ENCODE measurements at regions not wholly inside any gene's neighbourhood (a gene's known extent, or its start where the extent isn't known, plus 50 kb on each side); places are given as distances from the start of the nearest gene placed in this dataset.
"Not testable (repeated sequence)": the region's sequence is repeated elsewhere in the genome, so short reads cannot be mapped to it uniquely, and the experiment has no call there.

DNA sequence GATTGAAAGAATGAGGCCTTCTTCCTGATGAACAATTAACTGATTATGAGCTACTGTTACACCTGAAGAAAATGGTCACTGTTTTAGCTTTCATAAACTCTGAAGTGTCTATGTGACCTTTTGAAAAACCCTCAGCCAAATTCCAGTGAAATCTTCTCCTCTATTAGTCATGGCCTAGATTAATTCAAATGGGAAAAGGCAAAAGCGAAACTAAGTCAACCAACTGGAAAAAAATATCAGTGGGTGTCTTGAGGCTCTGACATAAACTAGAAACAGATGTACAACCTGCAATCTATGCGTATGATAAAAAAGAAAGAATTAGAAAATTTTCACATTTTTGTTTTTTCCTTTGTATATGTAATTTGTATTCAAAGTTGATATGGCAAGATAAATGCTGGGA is 169.4 kb upstream of the BANK1 start:
- H3K9me3 ChIP-seq = no peaks in the 10 kb centered on the region
- DNase-seq = no peak
- no peak overlapping the region for H3K4me3 ChIP-seq
- no peaks in the 10 kb centered on the region for H3K27me3 ChIP-seq
- no peaks in the 10 kb centered on the region for H3K36me3 ChIP-seq
- H3K27ac ChIP-seq = no peak overlapping the region
- no peak for TF ChIP-seq POLR2A (IDR thresholded peaks at IDR 0.05)
- TF ChIP-seq, protein P1, sequence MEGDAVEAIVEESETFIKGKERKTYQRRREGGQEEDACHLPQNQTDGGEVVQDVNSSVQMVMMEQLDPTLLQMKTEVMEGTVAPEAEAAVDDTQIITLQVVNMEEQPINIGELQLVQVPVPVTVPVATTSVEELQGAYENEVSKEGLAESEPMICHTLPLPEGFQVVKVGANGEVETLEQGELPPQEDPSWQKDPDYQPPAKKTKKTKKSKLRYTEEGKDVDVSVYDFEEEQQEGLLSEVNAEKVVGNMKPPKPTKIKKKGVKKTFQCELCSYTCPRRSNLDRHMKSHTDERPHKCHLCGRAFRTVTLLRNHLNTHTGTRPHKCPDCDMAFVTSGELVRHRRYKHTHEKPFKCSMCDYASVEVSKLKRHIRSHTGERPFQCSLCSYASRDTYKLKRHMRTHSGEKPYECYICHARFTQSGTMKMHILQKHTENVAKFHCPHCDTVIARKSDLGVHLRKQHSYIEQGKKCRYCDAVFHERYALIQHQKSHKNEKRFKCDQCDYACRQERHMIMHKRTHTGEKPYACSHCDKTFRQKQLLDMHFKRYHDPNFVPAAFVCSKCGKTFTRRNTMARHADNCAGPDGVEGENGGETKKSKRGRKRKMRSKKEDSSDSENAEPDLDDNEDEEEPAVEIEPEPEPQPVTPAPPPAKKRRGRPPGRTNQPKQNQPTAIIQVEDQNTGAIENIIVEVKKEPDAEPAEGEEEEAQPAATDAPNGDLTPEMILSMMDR (IDR thresholded peaks at IDR 0.05) = no peak
- H3K4me1 ChIP-seq = no peaks in the 10 kb centered on the region
- intact Hi-C loops (cut with DNase I; ENCODE audit: low total_unique reads) = no loop called here

DNA sequence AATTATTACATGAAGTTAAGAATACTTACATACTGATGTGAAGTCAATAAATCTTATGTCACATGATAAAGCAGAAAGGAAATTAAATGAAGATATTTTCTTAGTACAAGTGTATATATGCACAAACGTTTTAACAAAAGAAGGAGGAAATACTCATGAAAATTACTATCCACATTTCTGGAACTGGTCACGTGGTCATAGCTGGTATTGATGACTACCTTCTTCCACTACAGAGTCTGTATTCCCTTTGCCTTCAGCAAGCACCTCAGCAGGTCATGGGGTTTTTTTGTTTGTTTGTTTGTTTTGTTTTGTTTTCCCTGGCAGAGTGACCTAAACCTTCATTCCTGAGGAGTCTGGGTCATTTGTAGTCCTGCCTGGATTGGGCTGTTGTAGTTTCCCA is 174.9 kb upstream of the BANK1 start:
- no peaks in the 10 kb centered on the region for H3K4me1 ChIP-seq
- no peak for DNase-seq
- no peaks in the 10 kb centered on the region for H3K36me3 ChIP-seq
- H3K27me3 ChIP-seq = no peaks in the 10 kb centered on the region
- intact Hi-C loops (cut with DNase I; ENCODE audit: low total_unique reads) = no loop called here
- H3K9me3 ChIP-seq = no peaks in the 10 kb centered on the region
- no peak overlapping the region for H3K4me3 ChIP-seq
- TF ChIP-seq POLR2A (IDR thresholded peaks at IDR 0.05) = no peak
- TF ChIP-seq, protein P1 (IDR thresholded peaks at IDR 0.05) = no peak
- H3K27ac ChIP-seq = no peak overlapping the region

DNA sequence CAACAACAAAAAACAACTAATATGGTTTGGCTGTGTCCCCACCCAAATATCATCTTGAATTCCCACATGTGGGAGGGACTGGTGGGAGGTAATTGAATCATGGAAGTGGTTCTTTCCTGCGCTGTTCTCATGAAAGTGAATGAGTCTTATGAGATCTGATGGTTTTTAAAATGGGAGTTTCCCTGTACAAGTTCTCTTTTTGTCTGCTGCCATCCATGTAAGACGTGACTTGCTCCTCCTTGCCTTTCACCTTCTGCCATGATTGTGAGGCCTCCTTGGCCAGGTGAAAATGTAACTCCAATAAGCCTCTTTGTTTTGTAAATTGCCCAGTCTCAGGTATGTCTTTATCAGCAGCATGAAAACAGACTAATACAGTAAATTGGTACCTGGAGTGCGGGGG is 183.5 kb upstream of the BANK1 start:
- intact Hi-C loops (cut with DNase I; ENCODE audit: low total_unique reads); H3K27me3 ChIP-seq; H3K27ac ChIP-seq: not testable (repeated sequence)

DNA sequence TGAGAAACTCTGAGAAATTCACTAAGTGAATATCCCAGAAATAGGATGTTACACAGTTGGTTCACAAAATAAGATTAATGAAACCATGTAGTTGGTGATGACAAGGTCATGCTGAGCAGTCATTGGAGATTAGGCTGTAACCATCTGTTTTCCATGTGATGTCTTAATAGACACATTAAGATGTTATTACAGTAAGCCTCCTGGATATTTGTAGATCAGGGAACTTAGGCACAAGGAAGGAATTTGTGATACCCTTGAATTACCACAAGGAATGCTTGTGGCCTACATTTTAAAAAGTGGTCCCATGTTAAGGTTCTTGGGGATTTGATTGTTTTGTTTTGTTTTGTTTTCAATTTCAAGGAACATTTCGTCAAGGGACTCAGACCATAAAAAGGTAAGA is 185.6 kb upstream of the BANK1 start:
- no peaks in the 10 kb centered on the region for H3K36me3 ChIP-seq
- no peak overlapping the region for H3K4me3 ChIP-seq
- TF ChIP-seq, protein P1 (IDR thresholded peaks at IDR 0.05) = no peak
- no peak for TF ChIP-seq POLR2A (IDR thresholded peaks at IDR 0.05)
- no peaks in the 10 kb centered on the region for H3K27me3 ChIP-seq
- H3K27ac ChIP-seq = no peak overlapping the region
- no peaks in the 10 kb centered on the region for H3K9me3 ChIP-seq
- intact Hi-C loops (cut with DNase I; ENCODE audit: low total_unique reads) = no loop called here
- no peaks in the 10 kb centered on the region for H3K4me1 ChIP-seq
- no peak for DNase-seq

More for the DNA sequence above, 183.5 kb upstream of the BANK1 start:
- H3K4me1 ChIP-seq, H3K9me3 ChIP-seq, H3K36me3 ChIP-seq, DNase-seq, H3K4me3 ChIP-seq: not testable (repeated sequence)

- TF ChIP-seq, protein P1 (IDR thresholded peaks at IDR 0.05) = no peak
- no peak for TF ChIP-seq POLR2A (IDR thresholded peaks at IDR 0.05)
- H3K36me3 ChIP-seq = no peaks in the 10 kb centered on the region
- no peaks in the 10 kb centered on the region for H3K4me1 ChIP-seq
- no peak overlapping the region for H3K4me3 ChIP-seq
- no peak for DNase-seq
- H3K9me3 ChIP-seq = no peaks in the 10 kb centered on the region
- no peak overlapping the region for H3K27ac ChIP-seq
- intact Hi-C loops (cut with DNase I; ENCODE audit: low total_unique reads) = no loop called here
- no peaks in the 10 kb centered on the region for H3K27me3 ChIP-seq
Measured at GRCh38 chr4:101600287-101600686, 190.2 kb upstream of the BANK1 start.

DNA sequence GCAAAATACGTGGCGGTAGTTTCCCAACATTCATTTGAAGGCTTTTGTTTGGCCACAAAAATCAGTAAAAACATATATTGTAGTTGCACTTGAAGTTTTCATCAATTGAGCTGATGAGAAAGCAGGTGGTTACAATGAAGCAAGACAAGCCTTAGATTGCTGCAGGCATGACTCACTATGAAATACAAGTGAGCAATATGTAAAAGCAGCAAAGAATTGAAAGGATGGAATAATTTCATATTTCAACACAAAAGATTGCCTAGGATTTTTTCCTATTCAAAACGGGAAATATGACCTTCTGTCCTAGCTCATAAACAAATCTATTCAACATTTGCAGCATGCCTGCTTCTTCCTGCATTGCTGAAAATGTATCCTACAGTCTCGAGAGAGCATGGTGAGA is 190.9 kb upstream of the BANK1 start:
- no peak overlapping the region for H3K4me3 ChIP-seq
- no peaks in the 10 kb centered on the region for H3K36me3 ChIP-seq
- intact Hi-C loops (cut with DNase I; ENCODE audit: low total_unique reads) = no loop called here
- TF ChIP-seq, protein P1 (IDR thresholded peaks at IDR 0.05) = no peak
- no peak for TF ChIP-seq POLR2A (IDR thresholded peaks at IDR 0.05)
- H3K27ac ChIP-seq = no peak overlapping the region
- no peaks in the 10 kb centered on the region for H3K9me3 ChIP-seq
- H3K27me3 ChIP-seq = no peaks in the 10 kb centered on the region
- H3K4me1 ChIP-seq = no peaks in the 10 kb centered on the region
- DNase-seq = no peak
